PC-9 (cell line): ENCODE measurements at regions not wholly inside any gene's neighbourhood (a gene's known extent, or its start where the extent isn't known, plus 50 kb on each side); places are given as distances from the start of the nearest gene placed in this dataset.

Experiments used
- BruUV-seq: library from RNA; stranded (reverse); fragments of 400-500 nt; replicated peaks from 2 replicates; lab custom pipeline; 2021; lab: Mats Ljungman, UMichigan
- CTCF ChIA-PET: fragments of 300-600 bp; sonication (Branson Sonifier 250); formaldehyde crosslinking; loops from one replicate; lab custom pipeline; 2022; ENCODE audit warnings: antibody characterized with exemption; lab: Charles Lee
- POLR2A ChIA-PET: fragments of 300-600 bp; sonication (Branson Sonifier 250); formaldehyde crosslinking; loops from one replicate; lab custom pipeline; 2022; ENCODE audit warnings: antibody characterized with exemption; ENCODE audit not compliant: unreplicated experiment; lab: Charles Lee
- DNase-seq, 2 experiments: peaks; one replicate each; pipeline versions ENCODE4 v3.0.0 to v3.0.0-alpha.2; 2015 to 2022; ENCODE audit warnings: mixed read lengths in 1 of 2
- H2AFZ ChIP-seq: fragments of 200-600 bp; sonication (generic); 2 replicates; pipeline ENCODE4 v1.8.1; 2017; ENCODE audit warnings: antibody characterized with exemption
- H3F3A ChIP-seq: fragments of 200-600 bp; sonication (generic); 2 replicates; pipeline ENCODE4 v1.8.1; 2017; ENCODE audit warnings: antibody characterized with exemption, mild to moderate bottlenecking, low read depth; ENCODE audit not compliant: insufficient read depth
- H3K27ac ChIP-seq: fragments of 200-600 bp; sonication (generic); 2 replicates; pipeline ENCODE4 v1.6.1; 2016; ENCODE audit warnings: mixed run types
- H3K27me3 ChIP-seq: fragments of 200-600 bp; sonication (generic); 2 replicates; pipeline ENCODE4 v1.6.1; 2016; ENCODE audit warnings: low read depth, mixed run types; ENCODE audit not compliant: insufficient read depth
- H3K36me3 ChIP-seq: fragments of 200-600 bp; sonication (generic); 2 replicates; pipeline ENCODE4 v1.6.1; 2016; ENCODE audit warnings: low read depth, mixed run types
- H3K4me1 ChIP-seq: fragments of 200-600 bp; sonication (generic); replicated peaks from 2 replicates; pipeline ENCODE4 v1.6.1; 2016; ENCODE audit warnings: mixed run types; ENCODE audit not compliant: insufficient read depth
- H3K4me2 ChIP-seq: fragments of 200-600 bp; sonication (generic); 2 replicates; pipeline ENCODE4 v1.6.1; 2017; ENCODE audit warnings: mixed run types
- H3K4me3 ChIP-seq: fragments of 200-600 bp; sonication (generic); 2 replicates; pipeline ENCODE4 v1.6.1; 2016; ENCODE audit warnings: mixed run types
- H3K79me2 ChIP-seq: fragments of 200-600 bp; sonication (generic); 2 replicates; pipeline ENCODE4 v1.6.1; 2017; ENCODE audit warnings: low read depth, mixed run types
- H3K9me2 ChIP-seq: fragments of 200-600 bp; sonication (generic); 2 replicates; pipeline ENCODE4 v1.8.1; 2017; ENCODE audit warnings: mild to moderate bottlenecking; ENCODE audit not compliant: insufficient read depth
- H3K9me3 ChIP-seq: fragments of 200-600 bp; sonication (generic); 2 replicates; pipeline ENCODE4 v1.8.1; 2016; ENCODE audit warnings: low read depth; ENCODE audit not compliant: insufficient read depth
- H4K20me1 ChIP-seq: fragments of 200-600 bp; sonication (generic); 2 replicates; pipeline ENCODE4 v1.8.1; 2017; ENCODE audit not compliant: insufficient read depth
- CTCF ChIP-seq: fragments of 200-600 bp; sonication (generic); conservative IDR thresholded peaks from 2 replicates; pipeline ENCODE4 v1.6.1; 2017; ENCODE audit warnings: mixed run types, antibody characterized with exemption, mild to moderate bottlenecking, moderate library complexity
- EZH2 ChIP-seq: fragments of 200-600 bp; sonication (generic); IDR thresholded peaks from 2 replicates; pipeline ENCODE4 v1.8.0; 2017; ENCODE audit warnings: antibody characterized with exemption, low read depth
- intact Hi-C: fragments of 100-400 bp; cut with micrococcal nuclease; formaldehyde crosslinking; loops from one replicate; pipeline ENCODE4 v1.10.0; 2022; ENCODE audit not compliant: unreplicated experiment

DNA sequence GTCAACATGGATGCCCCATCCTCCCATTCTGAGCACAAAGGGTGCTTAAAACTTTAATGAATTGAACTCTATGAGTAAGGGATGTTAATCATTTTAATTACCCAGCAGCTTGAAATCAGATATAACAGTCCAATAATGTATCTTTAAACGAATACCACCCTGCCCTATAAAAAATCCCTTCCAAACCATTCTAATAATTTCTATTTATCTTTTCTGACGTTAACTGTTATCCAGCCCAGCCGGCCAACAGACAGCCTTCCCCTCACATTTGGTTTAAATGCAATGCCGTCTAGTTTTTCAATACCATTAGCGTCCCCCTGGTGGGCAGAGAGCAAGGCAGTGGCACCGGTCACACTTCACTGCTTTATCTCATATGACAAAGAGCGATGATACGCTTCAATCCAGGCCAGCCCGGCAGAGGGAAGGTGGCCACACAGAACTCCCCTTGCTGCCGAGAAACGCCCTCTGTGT lies 402.2 kb upstream of the ZNF507 start:
- no peak overlapping the region for H3K4me2 ChIP-seq
- no peaks in the 10 kb centered on the region for H3F3A ChIP-seq
- ChIA-PET POLR2A (no interaction called here), CTCF (no interaction called here)
- BruUV-seq: no TSS peak
- TF ChIP-seq CTCF: no peak
- no peaks in the 10 kb centered on the region for H3K9me3 ChIP-seq
- H3K4me3 ChIP-seq: no peak overlapping the region
- H3K27me3 ChIP-seq: peaks cover 39% of the 10 kb centered on the region
- H4K20me1 ChIP-seq: no peaks in the 10 kb centered on the region
- H3K4me1 ChIP-seq: no peaks in the 10 kb centered on the region
- no peak for DNase-seq
- no peaks in the 10 kb centered on the region for H3K36me3 ChIP-seq
- H3K27ac ChIP-seq: no peak overlapping the region
- H3K79me2 ChIP-seq: no peaks in the 10 kb centered on the region
- no peaks in the 10 kb centered on the region for H3K9me2 ChIP-seq
- H2AFZ ChIP-seq: no peak overlapping the region
- intact Hi-C loops: no loop called here

DNA sequence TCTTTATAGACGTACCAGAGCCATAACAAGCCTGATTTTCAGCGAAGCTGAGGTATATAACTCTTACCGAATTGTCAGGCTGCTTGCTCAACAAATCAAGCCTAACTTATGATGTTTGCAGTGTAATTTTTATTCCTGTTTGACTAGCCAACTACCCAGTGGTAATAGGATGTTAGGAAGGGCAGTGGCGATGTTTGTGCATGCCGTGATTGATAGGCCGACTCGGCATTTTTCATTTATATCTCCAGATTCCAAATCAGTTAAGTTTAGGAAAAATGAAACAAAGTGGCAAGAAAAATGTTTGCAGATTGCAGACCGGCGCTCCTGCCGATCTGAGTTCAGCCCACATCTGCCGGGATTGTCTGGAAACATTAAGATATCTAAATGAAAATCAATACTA lies 401.6 kb upstream of the ZNF507 start:
- ChIA-PET POLR2A (no interaction called here), CTCF (no interaction called here)

GRCh38 chr19:31944326-31944725 lies 401.1 kb upstream of the ZNF507 start:
- no peak overlapping the region for H3K27ac ChIP-seq
- no peak overlapping the region for H3K4me3 ChIP-seq
- CTCF ChIA-PET: no interaction called here
- BruUV-seq: no TSS peak
- H3K9me2 ChIP-seq: no peaks in the 10 kb centered on the region
- H3K27me3 ChIP-seq: peaks cover 49% of the 10 kb centered on the region
- POLR2A ChIA-PET: no interaction called here
- H3K4me2 ChIP-seq: no peak overlapping the region
- no peaks in the 10 kb centered on the region for H4K20me1 ChIP-seq
- no peaks in the 10 kb centered on the region for H3F3A ChIP-seq
- H3K36me3 ChIP-seq: no peaks in the 10 kb centered on the region
- no peaks in the 10 kb centered on the region for H3K9me3 ChIP-seq
- no peaks in the 10 kb centered on the region for H3K4me1 ChIP-seq
- H3K79me2 ChIP-seq: no peaks in the 10 kb centered on the region
- intact Hi-C loops: no loop called here
- TF ChIP-seq EZH2: no peak
- TF ChIP-seq CTCF: no peak
- H2AFZ ChIP-seq: no peak overlapping the region
- DNase-seq: no peak

More for the DNA sequence above, 401.6 kb upstream of the ZNF507 start:
- no peaks in the 10 kb centered on the region for H4K20me1 ChIP-seq
- H2AFZ ChIP-seq: no peak overlapping the region
- peaks cover 43% of the 10 kb centered on the region for H3K27me3 ChIP-seq
- no peaks in the 10 kb centered on the region for H3K4me1 ChIP-seq
- H3K9me2 ChIP-seq: no peaks in the 10 kb centered on the region
- no peak for DNase-seq
- H3K9me3 ChIP-seq: no peaks in the 10 kb centered on the region
- no peak overlapping the region for H3K27ac ChIP-seq
- no TSS peak for BruUV-seq
- H3K36me3 ChIP-seq: no peaks in the 10 kb centered on the region
- TF ChIP-seq CTCF: no peak
- TF ChIP-seq EZH2: no peak
- no peaks in the 10 kb centered on the region for H3F3A ChIP-seq
- H3K4me3 ChIP-seq: no peak overlapping the region
- no peak overlapping the region for H3K4me2 ChIP-seq
- intact Hi-C loops: no loop called here
- no peaks in the 10 kb centered on the region for H3K79me2 ChIP-seq
